ENCODE measurements at regions not wholly inside any gene's neighbourhood (a gene's known extent, or its start where the extent isn't known, plus 50 kb on each side); places are given as distances from the start of the nearest gene placed in this dataset.

DNA sequence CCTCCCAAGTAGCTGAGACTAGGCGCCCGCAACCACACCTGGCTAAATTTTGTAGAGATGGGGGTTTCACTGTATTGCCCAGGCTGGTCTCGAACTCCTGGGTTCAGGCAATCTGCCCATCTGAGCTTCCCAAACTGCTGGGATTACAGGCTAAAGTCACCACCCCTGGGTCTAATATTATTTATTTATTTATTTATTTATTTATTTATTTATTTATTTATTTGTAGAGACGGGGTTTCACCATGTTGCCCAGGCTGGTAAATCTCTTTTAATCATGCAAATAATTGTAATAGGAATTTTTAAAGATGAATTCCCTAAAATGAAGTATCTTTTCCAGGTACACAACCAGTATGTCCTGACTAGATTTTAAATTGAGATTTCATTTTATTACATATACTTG lies 761.8 kb downstream of the TRAM1L1 start:
- DNase-seq (ENCODE audit: extremely low spot score), result no peak
- no peak for TF ChIP-seq EP300 (IDR thresholded peaks at IDR 0.05)
- no peak for TF ChIP-seq POLR2AphosphoS5 (IDR thresholded peaks at IDR 0.05)
- no peak for TF ChIP-seq CTCF (IDR thresholded peaks at IDR 0.05)
- no peak for TF ChIP-seq POLR2A (IDR thresholded peaks at IDR 0.05; ENCODE audit: low read depth)
- 97% methylated on average over 4 of the region's 4 CpGs for WGBS

GRCh38 chr4:116321471-116321870 lies 763.9 kb downstream of the TRAM1L1 start:
- H3K4me1 ChIP-seq, result no peaks in the 10 kb centered on the region
- no peaks in the 10 kb centered on the region for H3K27me3 ChIP-seq
- TF ChIP-seq POLR2A (IDR thresholded peaks at IDR 0.05; ENCODE audit: low read depth) (no peak), POLR2AphosphoS5 (IDR thresholded peaks at IDR 0.05) (no peak), EP300 (IDR thresholded peaks at IDR 0.05) (no peak), CTCF (IDR thresholded peaks at IDR 0.05) (no peak)
- intact Hi-C loops (cut with DNase I), result no loop called here
- WGBS, result 79% methylated on average over 5 of the region's 5 CpGs
- H3K4me3 ChIP-seq, result no peak overlapping the region
- H3K36me3 ChIP-seq, result no peaks in the 10 kb centered on the region
- DNase-seq (ENCODE audit: extremely low spot score), result no peak
- no peaks in the 10 kb centered on the region for H3K9me3 ChIP-seq
- no peak overlapping the region for H3K27ac ChIP-seq (replicated peaks in 1 of 4)

More for the DNA sequence above, 761.8 kb downstream of the TRAM1L1 start:
- H3K27me3 ChIP-seq, result no peaks in the 10 kb centered on the region
- H3K4me3 ChIP-seq, result no peak overlapping the region
- no peaks in the 10 kb centered on the region for H3K9me3 ChIP-seq
- no peaks in the 10 kb centered on the region for H3K4me1 ChIP-seq
- intact Hi-C loops (cut with DNase I), result no loop called here
- no peaks in the 10 kb centered on the region for H3K36me3 ChIP-seq
- no peak overlapping the region for H3K27ac ChIP-seq (replicated peaks in 1 of 4)

GRCh38 chr4:116320859-116321258 lies 764.5 kb downstream of the TRAM1L1 start:
- H3K27ac ChIP-seq (replicated peaks in 1 of 4), result no peak overlapping the region
- TF ChIP-seq POLR2A (IDR thresholded peaks at IDR 0.05; ENCODE audit: low read depth) (no peak), CTCF (IDR thresholded peaks at IDR 0.05) (no peak), EP300 (IDR thresholded peaks at IDR 0.05) (no peak), POLR2AphosphoS5 (IDR thresholded peaks at IDR 0.05) (no peak)
- no peaks in the 10 kb centered on the region for H3K27me3 ChIP-seq
- no peaks in the 10 kb centered on the region for H3K36me3 ChIP-seq
- WGBS, result 94% methylated on average over 1 of the region's 1 CpG
- intact Hi-C loops (cut with DNase I), result no loop called here
- H3K4me1 ChIP-seq, result no peaks in the 10 kb centered on the region
- H3K4me3 ChIP-seq, result no peak overlapping the region
- no peaks in the 10 kb centered on the region for H3K9me3 ChIP-seq
- no peak for DNase-seq (ENCODE audit: extremely low spot score)

DNA sequence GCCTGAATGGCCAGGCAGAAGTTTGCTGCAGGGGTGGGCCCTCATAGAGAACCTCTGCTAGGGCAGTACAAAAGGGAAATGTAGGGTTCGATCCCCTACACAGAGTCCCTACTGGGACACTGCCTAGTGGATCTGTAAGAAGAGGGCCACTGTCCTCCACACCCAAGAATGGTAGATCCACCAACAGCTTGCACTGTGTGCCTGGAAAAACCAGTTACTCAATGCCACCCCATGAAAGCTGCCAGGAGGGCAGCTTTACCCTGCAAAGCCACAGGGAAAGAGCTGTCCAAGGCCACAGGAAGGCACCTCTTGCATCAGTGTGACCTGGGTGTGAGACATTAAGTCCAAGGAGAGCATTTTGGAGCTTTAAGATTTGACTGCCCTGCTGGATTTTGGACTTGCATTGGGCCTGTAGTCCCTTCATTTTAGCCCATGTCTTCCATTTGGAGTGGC lies 781.6 kb downstream of the TRAM1L1 start:
- Histone ChIP-seq H3K4me3 (no peak overlapping the region), H3K4me1 (no peaks in the 10 kb centered on the region), H3K27me3 (no peaks in the 10 kb centered on the region), H3K36me3 (no peaks in the 10 kb centered on the region), H3K27ac (replicated peaks in 1 of 4) (no peak overlapping the region), H3K9me3 (no peaks in the 10 kb centered on the region)
- DNase-seq (ENCODE audit: extremely low spot score), result no peak
- no CpG with 5 or more reads among the region's 1 CpG for WGBS
- TF ChIP-seq EP300 (IDR thresholded peaks at IDR 0.05), result no peak
- TF ChIP-seq POLR2AphosphoS5 (IDR thresholded peaks at IDR 0.05), result no peak
- intact Hi-C loops (cut with DNase I), result no loop called here

DNA sequence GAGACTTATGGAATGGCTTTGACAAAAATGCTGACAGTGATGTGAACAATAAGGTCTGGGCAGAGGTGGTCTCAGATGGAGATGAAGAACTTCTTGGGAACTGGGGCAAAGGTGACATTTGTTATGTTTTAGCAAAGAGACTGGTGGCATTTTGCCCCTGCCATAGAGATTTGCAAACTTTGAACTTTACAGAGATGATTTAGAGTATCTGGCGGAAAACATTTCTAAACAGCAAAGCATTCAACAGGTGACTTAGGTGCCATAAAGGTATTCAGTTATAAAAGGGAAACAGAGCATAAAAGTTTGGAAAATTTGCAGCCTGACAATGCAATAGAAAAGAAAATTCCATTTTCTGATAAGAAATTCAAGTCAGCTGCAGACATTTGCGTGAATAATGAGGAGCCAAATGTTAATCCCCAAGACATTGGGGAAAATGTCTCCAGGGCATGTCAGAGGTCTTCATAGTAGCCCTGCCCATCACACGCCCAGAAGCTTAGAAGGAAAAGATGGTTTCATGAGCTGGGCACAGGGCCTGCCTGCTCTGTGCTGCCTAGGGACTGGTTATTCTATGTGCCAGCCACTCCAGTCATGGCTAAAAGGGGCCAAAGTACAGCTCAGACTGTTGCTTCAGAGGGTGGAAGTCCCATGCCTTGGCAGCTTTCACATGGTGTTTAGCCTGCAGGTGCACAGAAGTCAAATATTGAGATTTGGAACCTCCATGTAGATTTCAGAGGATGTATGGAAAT lies 782.2 kb downstream of the TRAM1L1 start:
- H3K4me1 ChIP-seq, result no peaks in the 10 kb centered on the region
- H3K27me3 ChIP-seq, result no peaks in the 10 kb centered on the region
- intact Hi-C loops (cut with DNase I), result no loop called here
- no peak overlapping the region for H3K4me3 ChIP-seq
- WGBS, result 77% methylated on average over 3 of the region's 3 CpGs
- TF ChIP-seq POLR2A (IDR thresholded peaks at IDR 0.05; ENCODE audit: low read depth) (no peak), POLR2AphosphoS5 (IDR thresholded peaks at IDR 0.05) (no peak), EP300 (IDR thresholded peaks at IDR 0.05) (no peak), CTCF (IDR thresholded peaks at IDR 0.05) (no peak)
- DNase-seq (ENCODE audit: extremely low spot score), result no peak
- no peak overlapping the region for H3K27ac ChIP-seq (replicated peaks in 1 of 4)
- H3K36me3 ChIP-seq, result no peaks in the 10 kb centered on the region
- no peaks in the 10 kb centered on the region for H3K9me3 ChIP-seq

Data from esophagus muscularis mucosa (tissue), 4 donors.